Stimulated activated CD4-positive, alpha-beta T cell treated with anti-CD3 and anti-CD28 coated beads, Interleukin-4, amount 100 ng/mL, for 24 hours (primary cell): ENCODE measurements at regions not wholly inside any gene's neighbourhood (a gene's known extent, or its start where the extent isn't known, plus 50 kb on each side); places are given as distances from the start of the nearest gene placed in this dataset.

ENCODE experiments used
- DNase-seq: peaks from one replicate; pipeline ENCODE4 v3.0.0-alpha.2; 2020

DNA sequence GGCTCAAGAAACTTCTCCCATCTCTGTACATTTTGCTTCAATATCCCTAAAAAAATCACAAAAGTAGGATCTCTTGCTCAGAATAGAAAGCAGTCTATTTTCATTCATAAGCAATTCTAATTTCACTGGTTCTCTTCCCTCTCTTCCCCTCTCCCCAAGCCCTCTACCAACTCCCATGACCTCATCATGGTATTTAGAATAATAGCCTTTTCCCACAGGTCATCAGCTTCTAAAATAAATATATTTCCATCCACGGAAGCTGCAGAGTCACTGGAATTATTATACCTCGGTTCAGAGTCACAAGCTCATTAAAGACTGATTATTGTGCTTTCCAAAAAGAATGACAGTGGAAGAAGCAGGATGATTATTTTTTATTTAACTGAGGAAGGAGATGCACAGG, 84.2 kb upstream of the ADRA1B start:
- no peak for DNase-seq

DNA sequence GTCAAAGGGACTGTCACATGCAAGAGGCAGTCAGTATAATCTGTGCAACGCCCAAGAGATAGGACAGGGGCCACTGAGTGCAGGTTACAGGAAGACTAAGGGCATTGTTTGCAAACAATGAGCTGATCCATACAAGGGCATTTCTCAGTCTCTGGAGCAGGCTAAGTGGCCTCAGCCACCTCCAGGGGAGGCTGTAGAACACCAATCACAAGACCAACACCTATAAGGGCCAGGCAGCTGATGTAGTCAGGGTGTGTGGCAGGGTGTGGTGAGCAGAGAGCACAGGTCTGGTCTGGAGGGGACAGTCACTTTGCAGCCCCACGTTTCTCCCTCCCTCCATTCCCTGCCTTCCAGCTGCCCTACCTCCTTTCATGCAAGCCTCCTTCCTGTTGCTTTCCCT, 83.2 kb upstream of the ADRA1B start:
- DNase-seq: no peak

DNA sequence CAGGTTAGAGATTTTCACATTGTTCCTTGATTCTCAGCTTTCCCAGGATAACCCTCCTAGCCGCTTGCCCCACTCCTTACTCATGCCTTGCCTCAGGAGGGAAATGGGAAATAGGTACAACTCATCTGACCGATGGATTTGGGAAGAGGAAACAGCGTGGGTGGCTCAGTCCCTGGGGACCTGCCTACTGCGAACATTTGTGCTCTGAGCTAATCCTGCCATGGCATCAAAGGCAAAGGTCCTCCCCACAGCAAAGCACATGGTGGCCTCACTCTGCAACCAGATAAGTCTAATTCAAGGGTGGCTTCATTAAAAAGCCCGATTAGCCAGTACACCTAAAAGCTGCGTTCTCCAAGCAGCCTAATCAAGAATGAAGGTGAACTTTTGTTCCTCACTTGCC, 82.4 kb upstream of the ADRA1B start:
- DNase-seq: no peak

DNA sequence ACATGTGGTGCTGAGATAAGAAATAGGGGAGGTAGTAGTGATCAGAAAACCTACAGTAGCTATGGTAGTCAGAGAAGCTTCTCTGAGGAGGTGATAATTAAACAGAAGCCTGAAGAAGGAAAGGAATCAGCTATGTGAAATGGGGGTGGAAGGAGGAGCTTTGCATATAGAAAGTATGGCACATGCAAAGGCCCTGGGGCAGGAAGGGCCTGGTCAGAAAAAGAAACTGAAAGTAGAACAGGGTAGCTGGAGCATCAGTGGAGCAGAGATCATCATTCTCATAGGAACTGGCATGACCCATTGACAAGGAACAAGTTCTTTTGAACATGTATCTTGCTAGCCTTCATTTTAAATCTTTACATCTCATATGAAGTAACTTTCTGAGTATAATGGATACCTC, 80.7 kb upstream of the ADRA1B start:
- no peak for DNase-seq

DNA sequence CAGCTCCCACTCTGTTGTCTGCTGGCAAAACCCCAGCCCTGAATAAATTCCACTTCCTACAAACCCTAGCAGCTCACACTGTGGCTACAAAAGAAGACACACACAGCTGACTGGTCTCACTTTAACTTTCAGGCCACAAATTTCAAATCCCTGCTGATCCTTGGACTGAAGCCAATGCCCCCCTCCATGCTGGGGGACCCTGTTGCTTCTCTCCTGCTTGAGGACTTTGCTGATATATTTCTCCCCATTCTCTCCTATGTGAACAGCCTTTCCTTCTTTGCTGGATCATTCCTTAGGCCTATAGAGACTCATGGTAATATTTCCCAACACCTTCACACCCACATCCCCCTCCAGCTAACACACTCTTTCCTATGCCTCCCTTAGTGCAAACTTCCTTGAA, 79.6 kb upstream of the ADRA1B start:
- DNase-seq: no peak

DNA sequence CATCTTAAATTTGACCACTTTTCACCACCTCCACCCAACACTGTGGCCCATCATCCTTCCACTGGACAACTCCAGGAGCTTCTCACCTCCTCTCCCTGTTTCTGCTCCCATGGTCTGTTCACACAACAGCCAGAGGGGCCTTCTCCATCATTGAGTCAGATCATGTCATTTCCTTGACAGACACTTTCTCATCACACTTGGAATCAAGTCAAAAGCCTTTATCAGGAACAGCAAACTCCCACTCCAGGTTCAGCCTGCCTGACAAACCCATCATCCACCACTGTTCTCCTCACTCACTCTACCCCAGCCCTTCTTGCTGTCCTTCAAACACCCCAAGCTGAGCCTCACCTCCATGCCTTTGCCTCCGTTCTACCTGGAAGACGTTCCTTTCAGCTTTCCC, 78.4 kb upstream of the ADRA1B start:
- DNase-seq: no peak

DNA sequence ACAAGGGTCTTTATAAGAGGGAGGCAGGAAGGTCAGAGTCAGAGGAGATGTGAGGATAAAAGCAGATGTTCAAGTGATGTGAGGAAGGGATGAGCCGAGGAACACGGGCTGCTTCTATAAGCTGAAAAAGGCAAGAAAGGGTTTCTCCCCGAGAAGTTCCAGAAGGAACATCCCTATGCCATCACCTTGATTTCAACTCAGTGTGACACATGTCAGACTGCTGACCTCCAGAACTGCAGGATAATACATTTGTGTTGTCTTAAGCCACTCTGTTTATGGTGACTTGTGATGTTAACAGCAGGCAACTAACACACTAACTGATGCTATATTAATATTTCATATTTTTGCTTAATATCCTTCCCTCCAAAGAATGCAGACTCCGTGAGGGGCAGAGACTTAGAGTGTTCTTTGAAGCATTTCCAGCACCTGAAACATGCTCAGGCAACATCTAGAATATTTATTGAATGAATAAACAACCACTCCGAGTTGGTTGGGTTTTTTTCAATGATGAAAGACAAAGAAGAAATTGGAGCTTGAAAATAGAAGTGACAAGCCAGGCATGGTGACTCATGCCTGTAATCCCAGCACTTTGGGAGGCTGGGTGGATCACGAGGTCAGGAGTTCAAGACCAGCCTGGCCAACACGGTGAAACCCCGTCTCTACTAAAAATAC, 77.6 kb upstream of the ADRA1B start:
- no peak for DNase-seq

DNA sequence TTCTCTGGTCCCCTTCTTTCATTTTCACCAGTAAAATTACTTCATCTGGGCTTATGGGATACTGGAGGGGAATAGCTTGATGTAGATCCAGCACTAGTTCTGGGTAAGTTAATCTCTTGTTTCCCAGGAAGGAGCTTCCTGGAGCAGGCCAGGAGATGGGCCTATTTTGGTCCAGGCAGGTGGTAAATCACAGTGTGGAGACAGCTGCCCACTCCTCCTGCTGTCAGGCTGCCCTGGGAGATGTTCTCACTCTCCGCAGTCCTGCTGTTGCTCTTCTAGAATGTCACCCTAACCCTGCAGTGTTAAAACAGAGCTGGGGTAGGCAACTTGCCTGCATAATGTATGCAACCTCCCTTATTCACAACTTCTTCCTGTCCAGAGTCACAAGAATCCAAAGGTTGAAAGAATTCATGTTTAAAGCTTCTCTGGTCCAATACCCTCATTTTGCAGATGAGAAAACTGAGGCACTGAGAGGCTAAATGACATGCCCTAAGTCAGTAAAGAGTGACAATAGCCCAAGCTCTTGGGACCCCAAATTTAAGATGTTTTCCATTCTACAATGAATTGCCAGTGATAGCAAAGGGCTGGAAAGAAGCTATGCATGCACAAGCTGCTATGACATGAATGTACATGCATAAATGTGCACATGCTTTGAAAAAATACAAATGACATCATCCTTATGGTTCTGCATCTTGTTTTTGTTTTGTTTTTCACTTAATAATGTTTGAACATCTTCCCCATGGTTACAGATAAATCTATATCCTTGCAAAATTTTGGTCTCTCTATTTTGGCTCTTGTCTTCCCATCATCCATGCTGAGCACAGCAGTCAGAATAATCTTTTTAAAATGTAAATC, 71.8 kb upstream of the ADRA1B start:
- no peak for DNase-seq

DNA sequence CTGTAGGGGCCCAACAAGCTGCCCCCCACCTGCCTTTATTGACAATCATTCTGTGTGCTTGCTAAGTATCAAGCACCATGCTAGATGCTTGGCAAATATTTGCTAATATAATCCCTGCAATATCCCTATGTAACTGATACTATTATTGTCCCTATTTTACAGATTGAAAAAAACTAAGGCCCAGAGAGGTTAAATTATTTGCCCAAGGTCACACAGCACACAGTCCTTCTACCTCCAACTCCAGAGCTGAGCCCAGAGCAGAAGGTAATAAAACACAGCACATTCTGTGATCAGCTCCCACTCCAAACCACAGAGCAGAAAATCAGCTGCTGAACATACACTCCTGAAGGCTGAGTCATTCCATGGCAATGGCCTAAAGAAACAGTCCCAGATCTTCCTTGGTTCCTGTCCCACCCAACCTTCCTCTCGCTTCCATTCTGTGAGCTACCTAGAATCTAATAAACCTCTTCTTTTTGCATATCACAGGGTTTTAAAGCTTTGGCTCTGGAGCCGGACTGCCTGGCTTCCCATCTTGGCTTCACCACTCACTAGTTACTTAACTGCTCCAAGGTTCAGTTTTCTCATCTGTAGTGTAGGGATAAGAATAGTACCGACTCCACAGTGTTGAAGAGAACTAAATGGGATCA, 66.7 kb upstream of the ADRA1B start:
- no peak for DNase-seq

DNA sequence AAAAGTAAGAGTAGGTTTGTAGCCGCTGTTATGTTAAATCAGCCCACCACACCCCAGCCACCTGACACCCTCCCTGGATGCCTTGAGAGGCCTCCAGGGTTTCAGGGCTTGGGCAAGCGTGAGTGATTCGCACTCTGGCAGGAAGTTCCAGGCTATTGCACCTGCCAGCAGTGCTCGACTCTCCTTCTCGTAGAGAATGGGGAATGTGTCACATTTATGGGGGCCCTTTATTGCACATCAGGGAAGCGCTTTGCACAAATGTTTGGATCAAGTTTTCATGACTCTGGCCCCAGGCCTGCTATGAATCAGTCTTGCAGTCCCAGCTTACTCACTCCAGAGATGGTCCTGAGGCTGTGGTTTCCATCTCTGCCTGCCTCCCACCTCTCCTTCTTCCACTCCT, 66.1 kb upstream of the ADRA1B start:
- no peak for DNase-seq

DNA sequence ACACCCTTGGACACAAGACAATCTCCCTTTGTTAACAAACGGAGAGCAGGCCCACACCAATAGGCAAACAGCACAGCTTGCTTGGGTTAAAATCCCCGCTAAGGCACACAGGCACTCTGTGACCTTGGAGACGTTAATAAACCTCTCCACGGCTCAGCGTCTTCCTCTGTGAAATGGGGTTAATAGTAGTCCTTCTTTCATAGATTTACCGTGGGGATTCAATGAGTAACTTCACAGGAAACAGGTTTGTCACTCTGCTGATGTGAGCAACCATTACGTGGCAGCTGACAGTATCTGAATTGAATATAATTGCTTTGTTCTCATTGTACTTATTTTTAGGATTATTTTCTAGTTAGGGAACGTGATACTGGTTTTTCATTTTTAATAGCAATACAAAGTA, 65.2 kb upstream of the ADRA1B start:
- no peak for DNase-seq

DNA sequence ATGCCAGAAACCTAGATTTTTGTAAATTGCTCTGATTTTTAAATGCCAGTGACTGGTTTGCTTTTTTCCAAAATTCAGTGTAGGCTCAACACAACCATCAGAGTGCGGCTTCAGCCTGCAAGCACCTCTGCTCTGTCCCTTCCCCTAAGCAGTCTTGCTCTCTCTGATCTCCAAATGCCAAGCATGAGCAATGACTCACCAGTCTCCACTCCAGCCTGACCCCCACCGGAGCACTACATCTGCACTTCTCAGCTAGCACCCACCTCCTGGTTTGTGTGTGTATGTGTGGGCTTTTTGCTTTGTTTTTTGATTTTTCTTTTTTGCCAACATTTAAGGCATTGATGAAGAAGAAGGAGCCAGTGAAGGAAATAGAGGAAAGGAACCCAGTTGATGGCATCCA, 61.4 kb upstream of the ADRA1B start:
- no peak for DNase-seq

DNA sequence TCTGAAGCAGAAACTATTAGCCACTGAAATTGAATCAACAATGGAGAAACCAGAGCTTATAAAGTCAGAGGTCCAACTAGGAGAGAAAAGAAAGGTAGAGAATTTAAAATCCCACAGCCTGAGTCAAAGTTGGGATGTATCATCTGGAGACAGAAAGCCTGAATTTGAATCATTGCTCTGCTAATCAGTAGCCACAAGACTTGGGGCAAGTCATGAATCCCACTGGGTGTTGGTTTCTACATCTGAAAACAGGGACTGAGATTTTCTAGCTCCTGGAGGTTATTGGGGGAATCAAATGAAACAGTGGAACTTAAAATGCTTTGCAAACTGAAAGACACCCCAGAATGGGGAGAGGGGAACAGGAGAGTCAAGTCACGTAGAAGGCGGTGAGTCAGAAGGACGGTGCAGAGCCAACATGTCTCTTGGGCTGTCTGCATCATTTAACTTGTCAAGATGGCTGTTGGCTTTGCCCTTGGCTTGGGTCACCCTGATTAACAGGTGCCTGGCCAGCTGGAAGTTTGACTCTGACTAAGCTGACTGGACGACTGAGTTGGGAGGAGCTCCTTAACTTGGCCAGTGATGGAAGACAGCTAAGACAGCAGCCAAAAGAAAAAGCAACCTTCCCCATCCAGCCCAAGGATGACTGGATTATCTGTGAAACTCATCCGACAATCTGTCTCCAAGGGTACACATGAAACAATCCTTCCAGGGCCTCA, 60.6 kb upstream of the ADRA1B start:
- DNase-seq: no peak

DNA sequence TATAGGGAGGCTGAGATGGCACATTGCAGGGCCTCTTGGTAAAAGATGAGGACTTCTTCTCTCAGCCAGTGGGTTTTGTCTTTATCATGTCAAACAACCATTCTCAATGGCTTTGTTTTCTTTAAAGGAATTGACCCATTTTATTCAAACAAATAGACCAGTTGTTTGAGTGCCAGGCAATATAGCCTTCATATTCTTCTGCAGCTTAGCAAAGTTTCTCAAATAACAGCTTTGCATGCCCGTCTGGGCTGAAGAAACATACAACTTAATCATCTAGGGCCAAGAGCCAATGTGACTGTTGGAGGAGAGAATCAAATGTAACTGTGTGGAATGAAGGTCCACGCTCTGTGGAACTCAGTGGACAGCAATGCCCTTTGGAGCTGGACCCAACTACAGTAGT, 57.4 kb upstream of the ADRA1B start:
- no peak for DNase-seq

DNA sequence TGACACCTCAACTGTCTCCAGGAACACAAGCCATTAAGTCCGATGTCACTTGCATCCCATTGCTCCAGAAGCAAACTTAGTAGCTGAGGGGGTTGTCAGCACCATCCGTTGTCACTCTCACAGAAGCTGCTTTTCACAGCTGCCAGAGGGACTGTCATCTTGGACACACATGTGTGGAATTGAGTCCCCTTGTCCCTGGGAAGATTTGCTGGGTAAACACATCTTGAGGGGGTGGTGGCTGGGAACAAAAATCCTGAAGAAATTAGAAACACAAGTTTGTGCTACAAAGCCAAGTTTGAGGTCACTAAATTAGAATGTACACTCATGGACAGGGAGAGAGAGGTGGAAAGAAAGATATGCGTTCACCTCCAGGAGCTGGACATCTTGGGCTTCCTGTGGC, 55.2 kb upstream of the ADRA1B start:
- no peak for DNase-seq

DNA sequence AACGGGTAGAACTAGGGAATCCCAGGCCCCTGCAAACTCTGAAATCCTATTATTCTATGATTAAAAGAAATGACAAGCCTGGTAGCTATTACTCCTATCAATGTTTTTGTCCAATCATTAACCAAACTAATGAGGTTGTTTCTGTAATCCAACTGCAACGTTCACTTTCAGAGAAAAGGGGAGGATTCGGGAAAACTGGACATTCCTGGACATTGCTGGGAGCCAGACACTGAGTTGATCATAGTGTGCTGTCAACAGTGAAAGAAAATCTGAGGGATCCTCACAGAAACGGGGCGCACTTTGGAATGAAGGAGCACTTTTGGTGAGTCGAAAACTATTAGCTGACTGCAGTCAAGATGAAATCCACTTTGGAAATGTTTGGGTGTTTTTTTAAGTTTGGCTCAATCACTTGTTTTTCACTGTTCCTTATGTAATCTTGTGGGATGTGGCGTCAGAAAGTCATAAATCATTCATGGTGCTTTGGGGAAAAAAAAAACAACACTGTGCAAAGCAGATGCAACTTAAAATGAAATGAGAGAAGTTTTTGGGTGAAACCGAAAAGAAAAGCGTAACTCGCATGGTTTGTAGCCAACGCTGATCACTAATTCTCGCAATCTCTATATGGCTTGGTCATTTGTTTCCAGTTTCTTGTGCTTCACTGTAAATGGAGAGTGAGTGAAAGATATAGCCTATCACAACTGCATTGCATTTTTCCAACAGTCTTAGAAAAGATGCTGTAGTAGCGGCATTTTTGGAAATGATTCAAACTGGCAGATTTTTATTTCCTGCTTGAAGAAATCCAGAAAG, 51.2 kb upstream of the ADRA1B start:
- no peak for DNase-seq

DNA sequence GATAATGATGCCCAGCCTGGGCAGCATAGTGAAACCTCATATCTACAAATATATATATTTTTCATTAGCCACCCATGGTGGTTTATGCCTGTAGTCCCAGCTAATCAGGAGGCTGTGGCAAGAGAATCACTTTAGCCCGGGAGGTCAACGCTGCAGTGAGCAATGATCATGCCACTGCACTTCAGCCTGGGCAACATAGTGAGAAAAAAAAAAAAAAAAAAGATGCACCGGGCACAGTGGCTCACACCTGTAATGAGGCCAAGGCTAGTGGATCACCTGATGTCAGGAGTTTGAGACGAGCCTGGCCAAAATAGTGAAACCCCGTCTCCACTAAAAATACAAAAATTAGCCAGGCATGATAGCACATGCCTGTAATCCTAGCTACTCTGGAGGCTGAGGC, 50.2 kb upstream of the ADRA1B start:
- no peak for DNase-seq
